ENCODE measurements at regions not wholly inside any gene's neighbourhood (a gene's known extent, or its start where the extent isn't known, plus 50 kb on each side); places are given as distances from the start of the nearest gene placed in this dataset.

- Histone ChIP-seq H3K4me3 (ENCODE audit: low read depth in 1 of 2, low read length in 2 of 2) (no peak overlapping the region), H3K27me3 (ENCODE audit: control insufficient read depth in 1 of 2, insufficient read depth in 2 of 2, low read length in 2 of 2) (no peaks in the 10 kb centered on the region), H3K27ac (ENCODE audit: low read depth in 2 of 2, low read length in 1 of 2) (no peak overlapping the region), H3K36me3 (ENCODE audit: control insufficient read depth in 2 of 2, insufficient read depth in 2 of 2, low read length in 1 of 2) (no peaks in the 10 kb centered on the region), H3K9me3 (ENCODE audit: control insufficient read depth in 2 of 2, insufficient read depth in 1 of 2, low read depth in 1 of 2, low read length in 1 of 2) (peaks cover 4 to 6% of the 10 kb centered on the region in 2 donors), H3K4me1 (ENCODE audit: control insufficient read depth in 2 of 2, insufficient read depth in 2 of 2, low read length in 1 of 2) (no peaks in the 10 kb centered on the region)
- 95 to 100% methylated on average over 1 of the region's 1 CpG for WGBS, 2 donors
Observed at GRCh38 chr18:70892381-70892780, 603.5 kb downstream of the SOCS6 start.

GRCh38 chr18:70870292-70870691 lies 581.4 kb downstream of the SOCS6 start:
- no peaks in the 10 kb centered on the region for H3K4me1 ChIP-seq (ENCODE audit: control insufficient read depth in 2 of 2, insufficient read depth in 2 of 2, low read length in 1 of 2)
- no peaks in the 10 kb centered on the region for H3K27me3 ChIP-seq (ENCODE audit: control insufficient read depth in 1 of 2, insufficient read depth in 2 of 2, low read length in 2 of 2)
- no peak overlapping the region for H3K27ac ChIP-seq (ENCODE audit: low read depth in 2 of 2, low read length in 1 of 2)
- 69 to 75% methylated on average over 1 of the region's 1 CpG for WGBS, 2 donors
- H3K36me3 ChIP-seq (ENCODE audit: control insufficient read depth in 2 of 2, insufficient read depth in 2 of 2, low read length in 1 of 2), result no peaks in the 10 kb centered on the region
- H3K4me3 ChIP-seq (ENCODE audit: low read depth in 1 of 2, low read length in 2 of 2), result no peak overlapping the region
- H3K9me3 ChIP-seq (ENCODE audit: control insufficient read depth in 2 of 2, insufficient read depth in 1 of 2, low read depth in 1 of 2, low read length in 1 of 2), result peaks cover 0 to 2% of the 10 kb centered on the region in 2 donors

GRCh38 chr18:70848329-70848728 lies 559.5 kb downstream of the SOCS6 start:
- no peak overlapping the region for H3K27ac ChIP-seq (ENCODE audit: low read depth in 2 of 2, low read length in 1 of 2)
- 82 to 87% methylated on average over 7 of the region's 7 CpGs for WGBS, 2 donors
- H3K27me3 ChIP-seq (ENCODE audit: control insufficient read depth in 1 of 2, insufficient read depth in 2 of 2, low read length in 2 of 2), result no peaks in the 10 kb centered on the region

DNA sequence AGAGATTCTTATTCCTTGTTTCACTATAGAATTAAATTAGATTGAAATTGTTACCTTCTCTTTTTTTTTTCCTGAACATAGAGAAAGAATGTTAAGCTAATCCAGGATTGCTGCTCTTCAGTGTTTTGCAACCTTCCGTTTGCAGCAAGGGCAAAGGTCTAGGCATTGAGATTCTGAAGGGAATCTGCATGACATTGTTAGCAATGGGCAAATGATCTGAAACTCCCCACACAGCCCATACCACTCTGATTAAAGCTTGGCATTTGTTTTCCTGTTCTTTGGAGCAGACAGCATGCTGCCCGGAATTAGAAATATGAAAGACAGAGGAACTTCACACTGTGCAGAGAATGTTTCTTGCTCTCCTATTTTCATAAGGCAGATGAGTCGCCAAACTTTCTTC lies 551.8 kb downstream of the SOCS6 start:
- Histone ChIP-seq H3K27ac (ENCODE audit: low read depth in 2 of 2, low read length in 1 of 2) (no peak overlapping the region), H3K9me3 (ENCODE audit: control insufficient read depth in 2 of 2, insufficient read depth in 1 of 2, low read depth in 1 of 2, low read length in 1 of 2) (peaks cover 0 to 2% of the 10 kb centered on the region in 2 donors), H3K27me3 (ENCODE audit: control insufficient read depth in 1 of 2, insufficient read depth in 2 of 2, low read length in 2 of 2) (no peaks in the 10 kb centered on the region), H3K36me3 (ENCODE audit: control insufficient read depth in 2 of 2, insufficient read depth in 2 of 2, low read length in 1 of 2) (no peaks in the 10 kb centered on the region), H3K4me3 (ENCODE audit: low read depth in 1 of 2, low read length in 2 of 2) (no peak overlapping the region), H3K4me1 (ENCODE audit: control insufficient read depth in 2 of 2, insufficient read depth in 2 of 2, low read length in 1 of 2) (no peaks in the 10 kb centered on the region)
- WGBS, 2 donors, result 66 to 73% methylated on average over 3 of the region's 3 CpGs

More at GRCh38 chr18:70848329-70848728, 559.5 kb downstream of the SOCS6 start:
- Histone ChIP-seq H3K4me3 (ENCODE audit: low read depth in 1 of 2, low read length in 2 of 2) (no peak overlapping the region), H3K4me1 (ENCODE audit: control insufficient read depth in 2 of 2, insufficient read depth in 2 of 2, low read length in 1 of 2) (no peaks in the 10 kb centered on the region), H3K36me3 (ENCODE audit: control insufficient read depth in 2 of 2, insufficient read depth in 2 of 2, low read length in 1 of 2) (no peaks in the 10 kb centered on the region), H3K9me3 (ENCODE audit: control insufficient read depth in 2 of 2, insufficient read depth in 1 of 2, low read depth in 1 of 2, low read length in 1 of 2) (peaks cover 0 to 4% of the 10 kb centered on the region in 2 donors)

GRCh38 chr18:70827632-70828031 lies 538.8 kb downstream of the SOCS6 start:
- Histone ChIP-seq H3K27me3 (ENCODE audit: control insufficient read depth in 1 of 2, insufficient read depth in 2 of 2, low read length in 2 of 2) (no peaks in the 10 kb centered on the region), H3K4me3 (ENCODE audit: low read depth in 1 of 2, low read length in 2 of 2) (no peak overlapping the region), H3K9me3 (ENCODE audit: control insufficient read depth in 2 of 2, insufficient read depth in 1 of 2, low read depth in 1 of 2, low read length in 1 of 2) (no peaks in the 10 kb centered on the region), H3K4me1 (ENCODE audit: control insufficient read depth in 2 of 2, insufficient read depth in 2 of 2, low read length in 1 of 2) (no peaks in the 10 kb centered on the region), H3K36me3 (ENCODE audit: control insufficient read depth in 2 of 2, insufficient read depth in 2 of 2, low read length in 1 of 2) (no peaks in the 10 kb centered on the region), H3K27ac (ENCODE audit: low read depth in 2 of 2, low read length in 1 of 2) (no peak overlapping the region)
- WGBS, 2 donors, result 61 to 64% methylated on average over 3 of the region's 3 CpGs

DNA sequence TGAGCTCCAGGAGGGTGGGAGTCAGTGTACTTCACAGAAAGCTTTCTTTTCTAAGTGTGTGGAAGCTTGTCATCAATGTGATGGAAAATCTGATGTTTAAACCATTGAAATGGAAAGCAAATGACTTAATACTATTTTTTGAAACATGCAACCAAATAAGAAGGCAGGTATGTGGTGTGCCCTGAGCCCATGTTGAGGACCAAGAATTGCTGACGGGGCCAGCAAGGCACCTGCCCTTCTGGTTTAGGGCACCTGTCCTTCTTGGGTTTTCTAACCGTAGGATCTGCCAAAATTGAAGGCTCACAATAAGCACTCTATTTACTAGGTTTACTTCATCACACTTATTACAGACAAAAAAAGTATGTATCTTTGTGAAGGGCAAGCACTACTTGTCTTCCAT lies 537.7 kb downstream of the SOCS6 start:
- no peaks in the 10 kb centered on the region for H3K9me3 ChIP-seq (ENCODE audit: control insufficient read depth in 2 of 2, insufficient read depth in 1 of 2, low read depth in 1 of 2, low read length in 1 of 2)
- H3K27me3 ChIP-seq (ENCODE audit: control insufficient read depth in 1 of 2, insufficient read depth in 2 of 2, low read length in 2 of 2), result no peaks in the 10 kb centered on the region
- no peak overlapping the region for H3K27ac ChIP-seq (ENCODE audit: low read depth in 2 of 2, low read length in 1 of 2)
- WGBS, 2 donors, result 85 to 88% methylated on average over 2 of the region's 2 CpGs
- H3K36me3 ChIP-seq (ENCODE audit: control insufficient read depth in 2 of 2, insufficient read depth in 2 of 2, low read length in 1 of 2), result no peaks in the 10 kb centered on the region
- H3K4me3 ChIP-seq (ENCODE audit: low read depth in 1 of 2, low read length in 2 of 2), result no peak overlapping the region
- H3K4me1 ChIP-seq (ENCODE audit: control insufficient read depth in 2 of 2, insufficient read depth in 2 of 2, low read length in 1 of 2), result no peaks in the 10 kb centered on the region

DNA sequence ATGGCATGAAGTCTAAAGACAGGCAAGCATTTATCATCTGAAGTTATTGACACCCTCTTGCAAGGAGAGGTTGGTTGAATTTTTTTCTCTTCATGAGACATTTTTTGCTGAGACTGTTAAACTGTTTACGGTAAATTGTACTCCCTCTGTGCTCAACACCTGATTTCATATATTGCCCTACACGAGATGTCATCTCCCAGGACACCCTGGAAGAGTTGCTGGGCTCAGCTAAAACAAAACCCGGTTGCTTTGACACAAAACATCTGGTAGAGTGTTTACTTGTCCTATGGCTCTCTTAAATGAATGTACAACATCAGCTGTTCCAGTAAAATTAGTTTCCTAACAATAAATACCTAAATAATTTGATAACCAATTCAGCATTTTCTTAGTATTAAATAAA lies 533.8 kb downstream of the SOCS6 start:
- Histone ChIP-seq H3K36me3 (ENCODE audit: control insufficient read depth in 2 of 2, insufficient read depth in 2 of 2, low read length in 1 of 2) (no peaks in the 10 kb centered on the region), H3K4me1 (ENCODE audit: control insufficient read depth in 2 of 2, insufficient read depth in 2 of 2, low read length in 1 of 2) (no peaks in the 10 kb centered on the region), H3K27me3 (ENCODE audit: control insufficient read depth in 1 of 2, insufficient read depth in 2 of 2, low read length in 2 of 2) (no peaks in the 10 kb centered on the region), H3K27ac (ENCODE audit: low read depth in 2 of 2, low read length in 1 of 2) (no peak overlapping the region), H3K4me3 (ENCODE audit: low read depth in 1 of 2, low read length in 2 of 2) (no peak overlapping the region), H3K9me3 (ENCODE audit: control insufficient read depth in 2 of 2, insufficient read depth in 1 of 2, low read depth in 1 of 2, low read length in 1 of 2) (no peaks in the 10 kb centered on the region)
- 39 to 47% methylated on average over 3 of the region's 3 CpGs for WGBS, 2 donors

DNA sequence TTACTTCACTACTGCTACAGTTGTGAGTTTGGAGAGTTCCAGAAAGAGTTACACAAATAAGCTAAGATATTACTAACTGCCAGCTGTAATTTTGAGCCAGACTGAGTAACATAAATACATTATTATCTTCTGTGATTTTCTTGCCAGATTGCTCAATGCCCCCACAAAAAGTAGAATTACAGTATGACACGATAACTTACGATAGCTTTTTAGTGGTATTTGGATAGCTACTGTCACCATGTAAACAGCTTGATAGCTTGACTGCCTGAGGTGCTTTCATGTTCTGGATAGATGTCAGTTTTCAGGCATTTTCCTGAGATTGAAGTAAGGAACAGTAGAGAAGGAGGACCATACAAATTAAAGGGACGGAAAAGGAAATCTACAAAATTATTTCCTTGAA lies 533.3 kb downstream of the SOCS6 start:
- H3K27me3 ChIP-seq (ENCODE audit: control insufficient read depth in 1 of 2, insufficient read depth in 2 of 2, low read length in 2 of 2), result no peaks in the 10 kb centered on the region
- H3K4me1 ChIP-seq (ENCODE audit: control insufficient read depth in 2 of 2, insufficient read depth in 2 of 2, low read length in 1 of 2), result no peaks in the 10 kb centered on the region
- H3K27ac ChIP-seq (ENCODE audit: low read depth in 2 of 2, low read length in 1 of 2), result no peak overlapping the region
- H3K36me3 ChIP-seq (ENCODE audit: control insufficient read depth in 2 of 2, insufficient read depth in 2 of 2, low read length in 1 of 2), result no peaks in the 10 kb centered on the region
- no peaks in the 10 kb centered on the region for H3K9me3 ChIP-seq (ENCODE audit: control insufficient read depth in 2 of 2, insufficient read depth in 1 of 2, low read depth in 1 of 2, low read length in 1 of 2)
- WGBS, 2 donors, result 15 to 22% methylated on average over 3 of the region's 3 CpGs
- no peak overlapping the region for H3K4me3 ChIP-seq (ENCODE audit: low read depth in 1 of 2, low read length in 2 of 2)

DNA sequence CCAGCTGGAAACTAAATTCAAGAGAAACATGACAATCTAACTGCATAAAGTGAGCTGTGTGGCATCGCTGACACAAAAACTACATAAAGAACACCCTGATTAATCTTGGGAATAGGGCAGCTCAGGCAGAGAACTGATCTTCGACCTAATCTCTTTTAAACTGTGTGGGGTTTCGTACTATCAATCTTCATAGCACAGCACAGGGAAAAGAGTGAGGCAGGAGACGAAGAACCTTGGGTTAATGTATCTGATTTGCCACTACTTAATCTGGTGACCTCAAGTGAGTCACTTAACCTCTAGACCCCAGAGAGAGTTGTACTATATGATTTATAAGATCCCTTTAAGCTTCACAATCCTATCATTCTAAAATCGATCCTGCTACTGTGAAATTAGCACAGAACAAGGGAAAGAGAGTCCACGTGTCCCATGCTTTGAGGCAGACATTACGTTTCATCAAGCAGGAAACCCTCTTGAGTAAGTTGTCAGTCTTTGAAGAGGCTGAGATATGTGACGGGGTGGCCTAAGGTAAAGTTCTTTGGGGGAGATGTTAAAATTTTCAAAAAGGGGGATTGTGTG lies 519.7 kb downstream of the SOCS6 start:
- H3K4me3 ChIP-seq (ENCODE audit: low read depth in 1 of 2, low read length in 2 of 2), result no peak overlapping the region
- WGBS, 2 donors, result 58 to 60% methylated on average over 8 of the region's 8 CpGs

GRCh38 chr18:70781860-70782453 lies 493.1 kb downstream of the SOCS6 start:
- no peak overlapping the region for H3K4me3 ChIP-seq (ENCODE audit: low read depth in 1 of 2, low read length in 2 of 2)
- H3K27ac ChIP-seq (ENCODE audit: low read depth in 2 of 2, low read length in 1 of 2), result no peak overlapping the region
- H3K27me3 ChIP-seq (ENCODE audit: control insufficient read depth in 1 of 2, insufficient read depth in 2 of 2, low read length in 2 of 2), result no peaks in the 10 kb centered on the region
- WGBS, 2 donors, result 7 to 9% methylated on average over 8 of the region's 8 CpGs
- H3K4me1 ChIP-seq (ENCODE audit: control insufficient read depth in 2 of 2, insufficient read depth in 2 of 2, low read length in 1 of 2), result no peaks in the 10 kb centered on the region
- no peaks in the 10 kb centered on the region for H3K9me3 ChIP-seq (ENCODE audit: control insufficient read depth in 2 of 2, insufficient read depth in 1 of 2, low read depth in 1 of 2, low read length in 1 of 2)
- no peaks in the 10 kb centered on the region for H3K36me3 ChIP-seq (ENCODE audit: control insufficient read depth in 2 of 2, insufficient read depth in 2 of 2, low read length in 1 of 2)

More for the DNA sequence above, 519.7 kb downstream of the SOCS6 start:
- Histone ChIP-seq H3K9me3 (ENCODE audit: control insufficient read depth in 2 of 2, insufficient read depth in 1 of 2, low read depth in 1 of 2, low read length in 1 of 2) (peaks cover 0 to 2% of the 10 kb centered on the region in 2 donors), H3K4me1 (ENCODE audit: control insufficient read depth in 2 of 2, insufficient read depth in 2 of 2, low read length in 1 of 2) (no peaks in the 10 kb centered on the region), H3K27ac (ENCODE audit: low read depth in 2 of 2, low read length in 1 of 2) (no peak overlapping the region), H3K27me3 (ENCODE audit: control insufficient read depth in 1 of 2, insufficient read depth in 2 of 2, low read length in 2 of 2) (no peaks in the 10 kb centered on the region), H3K36me3 (ENCODE audit: control insufficient read depth in 2 of 2, insufficient read depth in 2 of 2, low read length in 1 of 2) (no peaks in the 10 kb centered on the region)
